RCC 7860 (cell line): ENCODE measurements at regions not wholly inside any gene's neighbourhood (a gene's known extent, or its start where the extent isn't known, plus 50 kb on each side); places are given as distances from the start of the nearest gene placed in this dataset.
"Not testable (repeated sequence)": the region's sequence is repeated elsewhere in the genome, so short reads cannot be mapped to it uniquely, and the experiment has no call there.

ENCODE experiments used
- DNase-seq: peaks from one replicate; pipeline ENCODE4 v3.0.0-alpha.2; 2015; ENCODE audit warnings: low spot score
- FAIRE-seq: peaks from 2 replicates; lab custom pipeline; 2012; peaks lifted over from hg19 to GRCh38; lab: Jason Lieb, UNC

DNA sequence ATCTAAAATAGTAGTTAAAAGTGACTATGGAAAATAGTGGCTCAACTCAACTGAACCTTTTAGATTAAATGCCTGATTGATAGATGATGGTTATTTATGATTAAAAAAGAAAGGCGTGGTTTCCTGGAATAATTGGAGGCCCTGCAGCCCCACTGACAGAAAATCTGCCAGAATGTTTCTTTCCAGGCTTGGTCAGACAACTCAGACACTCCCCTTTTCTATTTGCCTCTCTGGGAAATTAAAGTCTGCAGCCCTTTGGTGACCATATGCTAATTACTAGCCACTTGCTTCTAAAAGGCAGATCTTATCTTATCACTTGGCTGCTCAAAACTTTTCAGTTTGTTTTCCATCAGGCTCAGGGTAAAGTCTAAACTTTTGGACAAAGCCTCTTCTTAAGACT is 506.0 kb downstream of the TMEM114 start:
- no peak for DNase-seq

GRCh38 chr16:8083560-8083959 is 506.8 kb downstream of the TMEM114 start:
- no peak for FAIRE-seq
- DNase-seq = no peak

More for the DNA sequence above, 506.0 kb downstream of the TMEM114 start:
- no peak for FAIRE-seq

DNA sequence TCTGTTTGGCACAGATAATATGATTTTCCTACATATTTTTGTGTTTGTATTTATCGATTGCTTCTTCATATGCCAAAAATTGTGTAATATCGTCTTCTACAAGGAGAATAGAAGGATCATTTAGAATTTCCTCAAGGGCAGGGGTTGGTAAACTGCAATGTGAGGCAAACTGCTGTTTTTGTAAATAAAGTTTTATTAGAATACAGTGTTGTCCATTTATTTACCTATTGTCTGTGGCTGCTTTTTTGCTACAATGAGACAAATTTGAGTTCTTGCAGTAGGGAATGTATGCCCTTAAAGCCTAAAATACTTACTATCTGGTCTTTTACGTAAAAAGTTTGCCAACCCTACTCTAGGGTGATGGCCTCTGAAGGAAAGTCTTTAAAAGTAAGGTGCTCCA is 509.5 kb downstream of the TMEM114 start:
- no peak for FAIRE-seq

DNA sequence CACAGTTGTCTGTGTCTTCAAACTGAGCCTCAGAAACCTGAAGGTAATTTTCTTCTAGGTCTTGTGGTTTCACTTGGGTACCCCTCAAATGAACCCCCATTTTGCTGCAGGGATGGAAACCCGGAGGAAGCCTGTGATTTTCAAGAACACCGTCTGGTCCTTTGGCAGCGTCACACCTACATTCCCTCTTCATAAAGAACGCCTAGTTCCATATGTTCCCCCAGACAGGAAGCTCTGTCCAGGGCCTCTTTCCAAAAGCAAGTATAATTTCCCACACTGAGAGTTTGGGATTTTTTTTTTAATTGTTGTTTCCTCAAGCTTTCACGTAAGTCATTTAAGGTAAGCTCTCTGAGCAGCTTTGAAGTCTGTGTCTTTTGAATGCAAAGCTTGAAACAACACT is 515.0 kb downstream of the TMEM114 start:
- no peak for DNase-seq
- no peak for FAIRE-seq

More for the DNA sequence above, 509.5 kb downstream of the TMEM114 start:
- no peak for DNase-seq

DNA sequence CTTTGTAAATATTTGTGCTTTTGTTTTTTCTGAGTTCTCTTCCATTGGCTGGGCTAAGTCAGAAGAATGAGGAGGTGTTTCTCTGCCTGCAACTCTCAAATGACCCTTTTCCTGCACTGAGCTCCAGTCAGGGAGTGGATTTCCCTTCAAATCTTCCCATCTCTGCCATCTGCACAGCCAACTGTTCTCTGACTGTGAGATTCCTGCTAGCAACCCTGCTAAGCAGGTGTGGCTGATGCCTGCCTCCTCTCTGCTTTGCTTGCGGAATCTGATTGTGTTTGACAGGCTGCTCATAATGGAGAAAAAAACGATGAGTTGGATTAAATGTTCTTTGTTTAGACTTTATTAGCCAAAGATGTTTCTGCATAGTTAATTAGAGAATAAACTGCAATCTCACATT is 519.8 kb downstream of the TMEM114 start:
- FAIRE-seq (no peak), DNase-seq (no peak)

DNA sequence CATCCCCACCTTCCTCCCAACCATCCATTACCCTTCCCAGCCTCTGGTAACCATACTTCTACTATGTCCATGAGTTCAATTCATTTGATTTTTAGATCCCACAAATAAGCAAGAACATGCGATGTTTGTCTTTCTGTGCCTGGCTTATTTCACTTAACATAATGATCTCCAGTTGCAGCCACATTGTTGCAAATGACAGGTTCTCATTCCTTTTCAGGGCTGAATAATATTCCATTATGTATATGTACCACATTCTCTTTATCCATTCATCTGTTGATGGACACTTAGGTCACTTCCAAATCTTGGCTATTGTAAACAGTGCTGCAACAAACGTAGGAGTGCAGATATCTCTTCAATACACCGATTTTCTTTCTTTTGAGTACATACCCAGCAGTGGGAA is 522.1 kb downstream of the TMEM114 start:
- not testable (repeated sequence) for FAIRE-seq

GRCh38 chr16:8063159-8063558 is 527.2 kb downstream of the TMEM114 start:
- DNase-seq (no peak), FAIRE-seq (no peak)

More for the DNA sequence above, 522.1 kb downstream of the TMEM114 start:
- DNase-seq = not testable (repeated sequence)

GRCh38 chr16:8062677-8063076 is 527.6 kb downstream of the TMEM114 start:
- FAIRE-seq = no peak
- no peak for DNase-seq

DNA sequence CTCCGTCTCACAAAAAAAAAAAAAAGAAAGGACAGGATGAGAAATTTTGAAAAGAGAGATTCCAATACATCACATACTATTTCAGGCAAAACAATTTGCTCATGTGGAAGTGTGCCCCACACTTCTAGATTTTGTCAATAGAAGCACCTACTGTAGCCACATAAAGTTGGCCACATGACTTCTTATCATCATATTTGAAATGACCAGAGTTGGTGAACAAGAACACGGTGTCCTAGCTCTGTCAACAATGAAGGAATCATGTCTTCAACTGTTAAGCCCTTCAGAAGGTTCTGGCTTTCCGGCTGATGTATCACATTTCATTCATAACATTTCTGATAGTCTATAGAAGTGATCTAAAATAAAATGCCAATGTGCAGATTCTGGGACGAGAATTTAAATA is 534.5 kb downstream of the TMEM114 start:
- FAIRE-seq (no peak), DNase-seq (no peak)

DNA sequence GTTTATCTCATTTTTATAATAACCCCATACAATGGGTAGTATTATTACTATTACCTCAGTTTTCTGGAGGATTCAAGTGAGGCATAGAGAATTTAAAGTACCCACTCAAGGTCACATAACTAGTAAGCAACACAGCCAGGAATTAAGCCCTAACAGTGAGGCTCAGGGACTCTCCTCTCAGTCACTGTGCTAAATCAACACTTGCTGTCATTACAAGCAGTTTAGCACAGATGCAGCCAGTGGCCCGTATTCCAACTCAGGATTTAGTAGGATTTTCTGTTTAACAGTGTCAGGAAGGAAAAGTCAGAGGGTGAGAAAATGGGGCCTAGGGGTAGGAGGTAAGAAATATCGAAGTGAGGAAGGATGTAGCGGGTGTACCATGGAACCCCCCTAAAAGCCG is 536.9 kb downstream of the TMEM114 start:
- DNase-seq (no peak), FAIRE-seq (no peak)

- FAIRE-seq (no peak), DNase-seq (no peak)
Measured at GRCh38 chr16:8048433-8048832, 541.9 kb downstream of the TMEM114 start.

DNA sequence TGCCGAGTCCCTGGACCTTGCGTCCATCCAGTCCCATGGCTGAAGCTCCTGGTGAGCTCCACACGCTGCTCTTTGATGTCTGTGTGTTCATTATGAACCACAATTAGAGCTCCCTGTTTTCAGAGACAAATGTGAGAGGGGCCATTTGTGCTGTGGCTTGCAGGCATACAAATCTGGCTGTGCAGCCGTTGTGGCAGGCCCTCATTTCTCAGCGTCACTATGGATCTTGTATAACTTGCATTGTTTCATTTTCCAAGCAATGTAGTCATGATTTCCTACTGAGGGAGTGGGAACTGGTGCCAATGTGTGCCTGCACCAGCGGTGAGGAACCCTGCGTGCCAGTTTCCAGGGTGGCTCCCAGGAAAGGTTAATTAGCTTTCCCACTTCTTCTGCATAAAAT is 542.6 kb downstream of the TMEM114 start:
- no peak for FAIRE-seq
- DNase-seq = no peak

DNA sequence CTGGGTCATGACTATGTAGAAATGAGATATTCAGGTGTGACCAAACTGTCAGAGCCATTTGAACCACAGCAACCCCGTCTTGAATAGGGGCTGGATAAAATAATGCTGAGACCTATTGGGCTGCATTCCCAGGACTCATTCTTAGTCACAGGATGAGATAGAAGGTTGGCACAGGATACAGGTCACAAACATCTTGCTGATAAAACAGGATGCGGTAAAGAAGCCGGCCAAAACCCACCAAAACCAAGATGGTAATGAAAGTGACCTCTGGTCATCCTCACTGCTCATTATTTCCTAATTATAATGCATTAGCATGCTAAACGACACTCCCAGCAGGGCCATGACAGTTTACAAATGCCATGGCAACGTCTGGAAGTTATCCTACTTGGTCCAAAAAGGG is 545.5 kb downstream of the TMEM114 start:
- FAIRE-seq (no peak), DNase-seq (no peak)

GRCh38 chr16:8032406-8032805 is 557.9 kb downstream of the TMEM114 start:
- DNase-seq (no peak), FAIRE-seq (no peak)

DNA sequence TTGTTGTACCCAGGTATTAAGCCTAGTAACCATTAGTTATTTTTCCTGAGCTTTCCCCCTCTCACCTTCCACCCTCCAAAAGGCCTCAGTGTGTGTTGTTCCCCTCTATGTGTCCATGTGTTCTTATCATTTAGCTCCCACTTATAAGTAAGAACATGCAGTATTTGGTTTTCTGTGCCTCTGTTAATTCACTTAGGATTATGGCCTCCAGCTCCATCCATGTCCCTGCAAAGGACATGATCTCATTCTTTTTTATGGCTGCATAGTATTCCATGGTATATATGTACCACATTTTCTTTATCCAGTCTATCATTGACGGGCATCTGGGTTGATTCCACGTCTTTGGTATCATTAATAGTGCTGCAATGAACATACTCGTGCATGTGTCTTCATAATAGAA is 560.3 kb downstream of the TMEM114 start:
- FAIRE-seq = not testable (repeated sequence)

DNA sequence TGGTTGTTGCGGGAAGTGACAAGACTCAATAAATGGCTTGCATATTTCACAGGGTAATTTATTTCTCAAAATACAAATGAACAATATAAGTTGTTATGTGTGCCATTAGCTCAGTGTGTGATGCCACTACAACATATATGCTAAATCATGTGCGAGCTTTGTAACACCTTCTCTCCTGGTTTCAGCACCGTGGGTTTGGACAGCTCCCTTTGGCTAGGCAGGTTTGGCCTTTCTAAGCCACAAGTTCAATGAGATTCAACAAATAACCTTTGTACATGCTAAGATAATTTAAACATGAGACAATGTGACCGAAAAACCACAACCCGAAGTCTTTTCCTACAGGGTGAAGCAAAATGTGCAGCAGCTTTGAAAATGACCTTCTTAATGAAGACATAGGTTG is 563.9 kb downstream of the TMEM114 start:
- no peak for FAIRE-seq
- no peak for DNase-seq

More for the DNA sequence above, 560.3 kb downstream of the TMEM114 start:
- DNase-seq = not testable (repeated sequence)

- no peak for DNase-seq
- no peak for FAIRE-seq
Measured at GRCh38 chr16:8023326-8023725, 567.0 kb downstream of the TMEM114 start.

GRCh38 chr16:8005096-8005860 is 585.0 kb downstream of the TMEM114 start:
- DNase-seq = no peak
- FAIRE-seq = no peak

- DNase-seq (no peak), FAIRE-seq (no peak)
Measured at GRCh38 chr16:7998789-7999453, 591.4 kb downstream of the TMEM114 start.

DNA sequence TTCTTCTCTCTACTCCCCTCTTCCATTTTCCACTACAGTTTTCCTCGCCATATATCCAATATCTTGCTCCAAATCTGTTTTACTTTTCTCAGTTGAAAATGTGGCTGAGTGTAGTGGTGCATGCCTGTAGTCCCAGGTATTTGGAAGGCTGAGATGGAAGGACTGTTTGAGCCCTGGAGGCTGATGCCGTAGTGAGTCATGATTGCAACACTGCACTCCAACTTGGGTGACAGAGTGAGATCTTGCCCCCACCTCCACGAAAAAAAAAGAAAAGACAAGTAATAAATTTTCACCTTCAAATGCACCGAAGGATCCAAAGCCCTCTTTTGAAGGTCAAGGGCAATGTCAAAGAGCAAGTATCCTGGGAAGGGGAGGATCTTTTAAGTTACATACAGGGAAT is 592.3 kb downstream of the TMEM114 start:
- FAIRE-seq = no peak
- no peak for DNase-seq

GRCh38 chr16:7992616-7993015 is 597.7 kb downstream of the TMEM114 start:
- DNase-seq (no peak), FAIRE-seq (no peak)

DNA sequence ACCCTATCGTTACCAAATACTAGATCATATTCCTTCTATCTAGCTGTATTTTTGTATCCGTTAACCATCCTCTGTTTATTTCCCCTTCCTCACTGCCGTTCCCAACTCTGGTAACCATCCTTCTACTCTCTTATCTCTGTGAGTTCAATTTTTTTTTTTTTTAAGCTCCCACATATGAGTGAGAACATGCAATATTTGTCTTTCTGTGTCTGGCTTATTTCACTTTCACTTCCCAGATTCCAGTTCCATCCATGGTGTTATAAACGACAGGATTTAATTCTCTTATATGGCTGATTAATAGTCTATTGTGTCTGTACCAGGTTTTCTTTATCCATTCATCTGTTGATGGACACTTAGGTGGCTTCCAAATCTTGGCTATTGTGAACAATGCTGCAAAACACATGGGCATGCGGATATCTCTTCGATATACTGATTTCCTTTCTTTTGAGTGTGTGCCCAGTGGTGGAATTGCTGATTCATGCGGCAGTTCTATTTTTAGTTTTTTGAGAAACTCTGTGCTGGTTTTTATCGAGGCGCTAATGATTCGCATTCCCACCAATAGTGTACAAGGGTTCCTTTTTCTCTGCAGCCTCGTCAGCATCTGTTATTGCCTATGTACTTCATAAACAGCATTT is 599.6 kb downstream of the TMEM114 start:
- FAIRE-seq (no peak), DNase-seq (no peak)
